HG02798 (cell line): ENCODE measurements at regions not wholly inside any gene's neighbourhood (a gene's known extent, or its start where the extent isn't known, plus 50 kb on each side); places are given as distances from the start of the nearest gene placed in this dataset.
A peak's percentile ranks its signal among the peaks of the same experiment; 100 is the strongest.
"Not testable (repeated sequence)": the region's sequence is repeated elsewhere in the genome, so short reads cannot be mapped to it uniquely, and the experiment has no call there.

Source experiments
- ATAC-seq: cut with Tn5 transposase; IDR thresholded peaks from one replicate; pipeline ENCODE4 v1.9.1; 2021; ENCODE audit warnings: mild to moderate bottlenecking; ENCODE audit not compliant: unreplicated experiment, poor library complexity

DNA sequence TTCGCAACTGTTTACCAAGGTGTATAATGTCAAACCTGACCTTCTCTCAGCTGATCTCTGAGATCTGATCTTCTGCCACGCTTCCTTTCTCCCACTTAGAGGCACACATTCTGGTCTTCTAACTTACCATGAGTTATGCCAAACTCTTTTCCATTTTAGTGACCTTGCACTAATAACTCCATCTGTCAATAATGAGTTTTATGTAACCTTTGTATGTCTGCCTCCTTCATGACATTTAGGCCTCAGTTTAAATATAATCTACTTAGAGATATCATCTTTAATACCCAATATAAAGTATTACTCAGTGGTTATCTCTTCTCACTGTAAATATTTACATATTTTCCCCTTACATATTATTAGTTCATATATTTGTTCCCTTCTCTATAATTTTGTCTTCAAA, 827.5 kb upstream of the PCDH20 start:
- no peak for ATAC-seq

DNA sequence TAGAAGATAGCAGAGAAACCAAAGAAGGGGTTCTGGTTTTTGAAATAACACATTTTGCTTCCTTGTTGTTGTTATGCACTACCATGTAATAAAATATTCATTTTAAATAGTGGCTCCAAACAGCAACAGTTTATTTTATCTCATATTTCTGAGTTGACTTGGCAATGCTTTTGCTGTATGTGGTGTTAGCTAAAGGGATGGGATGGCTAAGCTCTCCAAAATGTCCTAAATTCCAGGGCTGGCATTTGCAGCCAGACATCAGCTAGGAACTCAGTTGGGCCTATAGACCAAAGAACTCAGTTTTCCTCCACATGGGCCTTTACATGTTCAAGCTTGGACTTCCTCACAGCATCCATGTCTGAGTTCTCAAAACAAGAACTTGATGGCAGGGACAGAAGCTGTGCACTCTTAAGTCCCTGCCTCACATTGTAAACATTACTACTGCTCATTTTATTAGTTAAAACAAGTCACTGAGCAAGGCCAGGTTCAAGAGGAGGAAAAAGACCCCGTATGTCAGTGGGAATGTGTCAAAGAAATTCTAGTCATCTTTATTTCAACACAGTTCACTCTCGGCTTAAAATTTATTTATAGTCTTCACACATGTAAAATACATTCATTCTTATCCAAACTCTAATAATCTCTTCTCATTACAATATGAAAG, 819.3 kb upstream of the PCDH20 start:
- no peak for ATAC-seq

DNA sequence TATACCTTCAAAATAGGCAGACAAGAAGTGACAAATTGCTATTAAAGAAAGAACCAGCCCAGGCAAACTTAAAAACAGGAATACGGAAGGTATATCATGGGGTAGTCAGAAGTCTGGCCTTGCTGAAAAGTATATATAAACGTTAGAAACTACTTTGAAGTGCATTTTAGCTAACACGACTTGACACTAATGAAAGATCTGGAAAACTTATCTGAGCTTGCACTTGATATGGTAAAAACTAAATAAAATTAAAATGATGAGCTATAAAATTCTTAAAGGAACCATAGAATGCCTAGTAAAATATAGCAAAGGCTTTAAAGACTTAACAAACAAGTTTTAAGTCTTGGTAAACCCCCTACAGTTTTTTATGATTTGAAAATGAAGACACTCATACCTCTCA, 795.3 kb upstream of the PCDH20 start:
- ATAC-seq = no peak

DNA sequence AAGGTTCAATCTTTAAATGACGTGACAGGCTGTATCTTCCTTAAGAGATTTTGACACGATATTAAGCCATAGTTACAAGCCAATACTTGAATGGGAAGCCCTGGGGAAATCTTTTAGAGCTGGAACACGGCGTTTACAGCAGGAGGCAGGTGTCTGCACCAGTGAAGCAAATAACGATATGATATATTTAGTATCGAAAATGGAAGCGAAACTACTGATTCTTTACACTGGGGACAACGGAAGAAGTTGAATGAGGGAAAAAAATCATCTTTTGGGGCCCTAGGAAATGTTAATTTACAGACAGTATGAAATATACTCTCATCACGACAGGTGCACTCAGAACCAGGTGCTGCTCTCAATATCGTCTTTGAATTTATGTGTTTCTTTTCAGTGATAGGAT, 793.9 kb upstream of the PCDH20 start:
- ATAC-seq = peak; percentile 95

DNA sequence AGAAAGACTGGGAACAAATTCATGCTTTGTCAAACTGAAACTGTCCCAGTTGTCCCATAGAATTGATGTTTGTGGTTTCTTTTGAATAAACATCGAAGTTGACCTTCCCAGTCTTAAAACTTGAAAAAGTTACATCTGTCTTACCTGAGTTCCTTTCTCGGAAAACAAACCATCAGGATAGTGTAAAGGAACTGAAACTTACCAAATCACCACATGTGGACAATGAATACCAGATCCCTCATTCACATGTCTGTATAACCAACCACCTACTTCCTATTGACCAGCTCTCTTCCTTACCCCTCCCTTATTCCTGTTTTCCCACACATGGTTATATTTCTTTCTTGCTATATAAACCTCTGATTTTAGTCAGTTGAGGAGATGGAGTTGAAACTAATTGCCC, 791.7 kb upstream of the PCDH20 start:
- ATAC-seq = no peak

DNA sequence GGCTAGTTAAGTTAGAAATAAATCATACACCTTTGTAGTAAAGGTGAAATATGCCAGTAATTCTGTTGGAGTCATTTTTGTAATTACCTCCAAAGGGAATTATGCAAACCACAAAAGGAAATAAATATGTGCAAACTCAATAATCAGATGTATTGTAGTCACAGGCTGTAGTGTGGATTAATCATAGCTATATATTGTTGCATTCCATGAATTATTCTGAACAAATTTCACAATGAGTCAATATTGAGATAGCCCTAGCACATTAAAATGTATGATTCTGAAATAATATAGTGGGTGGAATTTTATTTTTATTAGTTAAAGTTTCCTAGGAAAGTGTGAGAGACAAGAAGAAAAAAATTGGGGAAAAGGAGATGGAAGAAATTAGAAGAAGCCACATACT, 790.5 kb upstream of the PCDH20 start:
- no peak for ATAC-seq

DNA sequence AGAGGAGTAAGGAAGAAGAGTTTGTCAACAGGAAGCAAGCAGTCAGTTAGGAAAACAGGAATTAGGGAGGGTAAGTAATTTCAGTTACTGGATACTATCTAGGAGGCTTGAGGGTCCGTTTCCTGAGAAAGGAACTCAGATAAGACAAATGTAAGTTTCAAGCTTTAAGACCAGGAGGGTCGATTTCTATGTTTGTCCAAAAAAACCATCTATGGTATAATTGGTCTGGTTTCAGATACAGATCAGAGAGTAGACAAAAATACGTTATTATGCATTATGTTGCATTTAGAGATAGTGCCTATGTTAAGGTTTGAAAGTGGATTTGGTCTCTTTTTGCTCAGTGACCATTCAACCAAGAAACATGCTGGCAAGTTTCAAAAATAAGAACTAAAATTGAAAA, 789.6 kb upstream of the PCDH20 start:
- no peak for ATAC-seq

DNA sequence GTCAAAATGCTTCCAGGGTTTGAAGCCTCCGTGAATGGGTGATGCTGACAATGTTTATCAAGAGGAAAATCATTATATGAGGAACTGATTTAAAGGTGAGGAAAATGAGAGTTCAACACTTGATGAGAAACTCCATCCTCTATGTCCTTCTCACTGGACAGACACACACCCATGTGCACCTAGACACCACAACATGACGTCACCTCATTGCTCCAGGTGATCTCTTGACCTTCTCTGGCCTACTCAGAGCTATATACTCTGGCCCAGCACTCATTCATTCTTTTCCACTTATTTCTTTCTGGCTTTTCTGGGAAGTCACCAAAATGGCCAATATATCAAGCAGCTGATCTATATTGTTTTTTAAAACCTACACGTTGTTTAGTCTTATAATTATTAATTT, 778.7 kb upstream of the PCDH20 start:
- ATAC-seq = no peak

DNA sequence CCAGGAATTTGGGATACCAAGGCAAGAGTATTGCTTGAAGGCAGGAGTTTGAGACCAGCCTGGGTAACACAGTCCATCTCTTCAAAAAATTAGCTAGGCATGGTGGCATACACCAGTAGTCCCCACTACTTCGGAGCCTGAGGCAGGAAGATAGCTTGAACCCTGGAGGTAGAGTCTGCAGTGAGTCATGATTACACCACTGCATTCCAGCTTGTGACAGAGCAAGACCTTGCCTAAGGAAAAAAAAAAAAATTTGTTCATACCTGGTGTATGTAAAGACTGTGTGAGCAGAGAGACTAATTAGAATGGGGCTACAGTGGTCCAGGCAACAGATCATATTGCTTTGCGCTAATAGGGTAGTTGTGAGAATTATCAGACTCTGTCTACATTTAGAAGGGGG, 778.3 kb upstream of the PCDH20 start:
- ATAC-seq = no peak

DNA sequence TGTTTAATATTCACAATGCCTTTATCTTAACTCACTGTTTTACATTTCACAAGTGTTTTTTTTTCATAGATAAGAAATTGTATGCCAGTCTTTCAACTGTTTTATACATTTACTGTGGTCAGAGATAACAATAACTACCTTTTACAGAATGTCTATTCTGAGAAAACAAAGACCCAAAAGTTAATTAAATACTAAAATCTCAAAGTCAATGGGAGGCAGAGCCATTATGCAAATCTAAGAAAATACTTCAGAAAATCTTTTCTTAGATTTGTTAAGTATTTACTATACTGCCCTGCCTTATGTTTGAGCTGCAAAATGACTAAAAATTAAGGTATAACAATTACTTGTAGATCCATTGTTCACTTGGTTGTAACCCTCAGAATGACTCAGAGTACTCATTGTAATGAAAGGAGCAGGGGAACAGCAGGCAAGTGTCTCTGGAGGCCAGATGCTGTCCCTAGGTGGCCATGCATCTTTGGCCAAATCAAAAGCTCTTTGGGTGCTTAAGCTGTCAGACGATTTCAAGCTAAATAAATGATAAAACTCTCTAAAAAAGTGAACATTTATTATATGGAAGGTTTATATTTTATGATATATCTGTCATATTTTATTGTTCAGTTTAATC, 770.1 kb upstream of the PCDH20 start:
- ATAC-seq = no peak

DNA sequence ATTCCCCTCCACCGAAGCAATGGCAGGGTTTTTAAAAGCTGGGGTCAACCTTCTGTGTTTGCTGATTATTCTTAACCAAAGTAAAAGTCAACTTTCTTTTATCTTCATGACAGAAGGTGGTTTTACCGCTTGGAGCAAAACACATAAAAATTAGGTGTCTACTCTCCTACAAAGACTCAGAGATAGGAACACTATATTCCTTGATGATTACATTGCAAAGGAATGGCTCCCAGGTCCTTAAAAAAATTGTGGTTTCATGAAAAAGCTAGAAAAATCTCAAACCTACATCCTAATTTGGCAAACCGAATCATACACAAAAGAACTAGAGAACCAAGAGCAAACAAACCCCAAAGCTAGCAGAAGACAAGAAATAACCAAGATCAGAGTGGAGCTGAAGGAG, 760.4 kb upstream of the PCDH20 start:
- no peak for ATAC-seq

DNA sequence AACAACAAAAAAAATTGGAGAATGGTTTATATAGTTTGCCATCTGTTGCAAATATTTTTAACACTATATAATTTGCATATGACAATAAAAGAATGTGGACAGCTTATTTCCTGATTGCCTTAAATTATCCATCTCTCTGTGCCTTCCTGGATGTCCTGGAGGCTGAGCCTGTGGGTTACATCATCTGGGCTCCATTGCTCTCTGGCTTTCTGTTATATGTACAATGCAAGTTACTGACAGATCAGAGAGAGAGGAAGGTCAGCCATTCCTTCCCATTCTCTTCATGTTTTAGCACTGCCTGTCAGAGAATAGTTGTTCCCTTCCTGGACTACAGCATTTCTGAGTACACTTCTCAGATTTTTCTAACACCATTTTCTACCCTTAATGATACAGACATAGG, 758.3 kb upstream of the PCDH20 start:
- ATAC-seq = no peak

DNA sequence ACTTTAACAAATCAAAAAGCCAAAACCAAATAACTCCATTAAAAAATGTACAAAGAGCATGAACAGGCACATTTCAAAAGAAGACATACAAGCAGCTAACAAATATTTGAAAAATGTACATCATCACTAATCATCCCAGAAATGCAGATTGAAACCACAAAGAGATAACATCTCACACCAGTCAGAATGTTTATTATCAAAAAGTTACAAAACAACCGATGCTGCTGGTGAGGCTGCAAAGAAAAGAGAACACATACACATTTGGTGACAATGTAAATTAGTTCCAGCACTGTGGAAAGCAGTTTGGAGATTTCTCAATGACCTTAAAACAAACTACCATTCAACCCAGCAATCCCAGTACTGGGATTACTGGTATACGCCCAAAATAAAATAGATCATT, 756.0 kb upstream of the PCDH20 start:
- ATAC-seq = no peak

DNA sequence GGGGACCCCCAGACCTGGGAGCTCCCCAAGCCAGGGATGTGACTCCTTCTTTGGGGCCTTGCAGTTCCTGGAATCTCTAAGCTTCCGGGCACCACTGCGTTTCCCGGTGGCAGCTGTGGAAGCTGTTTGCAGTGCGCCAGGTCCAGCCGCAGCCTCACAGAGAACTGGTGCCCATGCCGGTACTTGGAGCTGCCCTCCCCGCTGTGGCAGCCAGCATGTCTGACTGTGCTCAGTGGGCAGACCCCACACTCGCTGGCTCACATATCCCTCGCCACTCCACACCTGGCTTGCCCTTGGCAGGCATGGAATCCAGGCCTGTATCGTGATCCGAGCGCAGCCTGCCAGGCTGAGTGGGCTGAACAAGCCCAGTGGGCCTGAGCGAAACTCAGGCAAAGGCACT, 753.2 kb upstream of the PCDH20 start:
- no peak for ATAC-seq

DNA sequence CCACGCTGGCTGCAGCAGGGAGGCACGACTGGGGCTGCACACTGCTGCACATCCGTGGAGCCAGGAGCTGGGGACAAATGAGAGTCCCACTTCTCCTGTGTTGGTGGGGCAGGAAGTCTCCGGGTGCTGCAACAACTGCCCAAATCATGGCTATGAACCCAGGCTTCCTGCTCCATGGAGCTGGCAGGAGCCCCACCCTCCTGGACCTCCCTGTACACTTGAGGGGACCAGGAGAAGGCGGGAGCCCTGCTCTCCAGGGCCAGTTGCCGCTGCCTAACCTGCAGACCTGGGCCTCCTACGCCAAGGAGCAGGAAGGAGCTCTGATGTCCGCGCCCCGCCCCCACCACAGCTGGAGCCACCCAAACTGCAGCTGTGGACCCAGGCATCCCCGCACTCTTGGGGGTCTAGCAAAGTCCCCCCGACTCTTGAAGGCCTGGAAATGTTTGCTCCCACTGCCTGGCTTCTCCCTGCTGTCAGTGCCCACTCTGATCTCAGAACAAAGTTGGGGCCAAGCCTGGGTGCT, 752.1 kb upstream of the PCDH20 start:
- ATAC-seq = no peak

DNA sequence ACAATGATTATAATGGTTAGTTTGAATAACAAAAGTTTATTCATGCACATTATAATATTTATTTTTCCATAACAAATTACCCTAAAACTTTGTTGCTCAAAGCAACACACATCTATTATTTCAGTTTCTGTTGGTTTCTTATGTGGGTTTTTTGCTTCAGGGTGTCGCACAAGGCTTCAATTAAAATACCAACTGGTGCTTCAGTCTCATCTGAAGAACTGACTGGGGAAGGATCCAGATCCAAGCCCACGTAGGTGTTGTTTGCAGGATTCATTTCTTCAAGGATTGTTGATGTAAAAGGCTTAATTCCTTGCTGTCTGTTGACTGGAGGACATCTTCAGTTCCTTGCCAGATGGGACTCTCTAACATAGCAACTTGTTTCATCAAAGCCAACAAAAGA, 747.2 kb upstream of the PCDH20 start:
- no peak for ATAC-seq

DNA sequence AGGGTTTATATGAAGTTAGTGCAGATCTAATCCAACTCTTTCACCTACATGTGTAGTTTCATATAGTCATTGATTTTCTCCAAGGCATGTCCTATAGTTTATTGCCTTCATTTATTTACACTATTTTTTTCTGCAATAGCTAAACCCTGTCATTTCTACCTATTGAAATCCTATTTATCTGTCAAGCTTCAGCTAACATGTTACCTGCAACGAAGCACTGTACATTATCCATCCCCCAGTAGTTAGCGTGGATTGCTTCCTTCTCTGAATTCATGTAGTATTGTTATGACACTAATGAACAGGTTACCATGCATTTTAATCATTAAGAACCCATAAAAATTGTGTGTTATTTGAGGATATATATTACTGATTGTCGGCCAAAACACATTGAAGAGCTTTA, 742.9 kb upstream of the PCDH20 start:
- no peak for ATAC-seq

DNA sequence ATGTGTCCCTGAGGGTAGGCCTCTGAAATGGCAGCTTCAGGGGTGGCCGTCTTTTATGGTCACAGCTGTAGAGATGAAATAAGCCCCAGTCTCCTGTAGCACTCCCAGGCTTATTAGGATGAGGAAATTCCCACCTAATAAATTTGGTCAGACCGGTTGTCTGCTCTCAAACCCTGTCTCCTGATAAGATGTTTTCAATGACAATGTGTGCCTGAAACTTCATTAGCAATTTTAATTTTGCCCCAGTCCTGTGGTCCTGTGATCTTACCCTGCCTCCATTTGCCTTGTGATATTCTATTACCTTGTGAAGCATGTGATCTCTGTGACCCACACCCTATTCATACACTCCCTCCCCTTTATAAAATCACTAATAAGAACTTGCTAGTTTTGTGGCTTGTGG, 736.1 kb upstream of the PCDH20 start:
- not testable (repeated sequence) for ATAC-seq

DNA sequence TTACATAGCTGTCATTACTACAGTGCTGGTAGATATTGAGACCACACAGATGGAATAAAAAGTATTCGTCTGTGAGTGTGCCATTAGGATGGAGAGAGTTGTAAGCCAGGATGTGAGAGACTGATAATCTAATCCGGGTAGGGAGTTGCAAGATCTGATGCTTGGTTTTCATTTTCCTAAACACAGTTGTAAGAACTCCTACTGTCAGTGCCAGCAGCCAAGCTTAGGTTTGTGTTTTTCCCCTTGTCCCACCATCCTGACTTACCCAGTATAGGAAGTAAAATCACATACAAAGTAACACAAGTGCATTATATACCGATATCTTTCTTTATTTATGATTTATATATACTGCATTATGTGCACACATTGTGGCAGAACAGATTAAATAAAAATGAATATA, 726.4 kb upstream of the PCDH20 start:
- ATAC-seq = no peak

DNA sequence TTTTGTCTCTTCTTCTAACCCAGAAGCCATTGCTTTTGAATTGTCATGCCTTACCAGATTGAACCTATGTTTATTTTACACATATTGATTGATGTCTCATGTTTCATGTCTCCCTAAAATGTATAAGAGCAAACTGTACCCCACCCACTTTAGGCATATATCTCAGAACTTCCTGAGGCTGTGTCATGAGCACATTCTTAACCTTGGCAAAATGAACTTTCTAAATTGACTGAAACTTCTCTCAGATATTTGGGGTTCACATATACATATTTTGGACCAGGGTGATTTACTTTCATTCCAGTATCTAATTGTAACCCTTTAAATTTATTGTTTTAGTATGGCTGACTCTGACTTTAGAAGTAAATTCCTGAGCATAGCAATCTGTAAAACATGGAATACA, 723.9 kb upstream of the PCDH20 start:
- no peak for ATAC-seq

DNA sequence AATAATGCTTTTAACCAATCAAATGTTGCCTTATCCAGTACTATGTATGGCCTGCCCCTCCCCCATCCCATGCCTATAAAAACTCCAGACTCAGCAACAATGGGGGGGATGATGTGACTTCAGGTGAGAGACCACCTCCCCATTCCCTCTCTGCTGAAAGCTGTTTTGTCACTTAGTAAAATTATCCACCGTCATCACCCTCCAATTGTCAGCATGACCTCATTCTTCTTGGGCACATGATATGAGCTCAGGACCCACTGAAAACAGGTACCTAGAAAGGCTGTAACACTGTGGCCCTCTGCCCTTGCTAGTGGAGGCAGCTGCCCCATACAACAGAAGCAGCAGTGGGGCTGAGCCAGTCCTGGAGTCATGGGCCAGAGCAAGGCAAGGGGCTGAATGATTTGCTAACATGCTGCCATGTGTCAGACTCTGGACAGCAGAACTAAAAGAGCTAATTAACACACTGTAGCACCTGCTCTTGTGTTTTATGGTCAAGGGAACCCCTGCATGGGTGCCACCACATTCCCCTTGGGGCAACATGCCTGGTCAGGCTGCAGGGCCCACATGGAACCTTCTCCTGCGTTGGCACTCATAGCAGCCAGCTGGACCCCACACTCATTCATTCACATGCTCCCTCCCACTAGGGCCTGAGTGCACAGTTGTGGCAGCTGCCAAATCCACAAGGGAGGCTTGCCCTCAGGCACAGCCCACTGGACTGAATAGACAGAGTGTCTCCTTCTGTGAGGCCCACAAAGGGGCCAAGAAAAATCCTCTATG, 722.2 kb upstream of the PCDH20 start:
- ATAC-seq = no peak

DNA sequence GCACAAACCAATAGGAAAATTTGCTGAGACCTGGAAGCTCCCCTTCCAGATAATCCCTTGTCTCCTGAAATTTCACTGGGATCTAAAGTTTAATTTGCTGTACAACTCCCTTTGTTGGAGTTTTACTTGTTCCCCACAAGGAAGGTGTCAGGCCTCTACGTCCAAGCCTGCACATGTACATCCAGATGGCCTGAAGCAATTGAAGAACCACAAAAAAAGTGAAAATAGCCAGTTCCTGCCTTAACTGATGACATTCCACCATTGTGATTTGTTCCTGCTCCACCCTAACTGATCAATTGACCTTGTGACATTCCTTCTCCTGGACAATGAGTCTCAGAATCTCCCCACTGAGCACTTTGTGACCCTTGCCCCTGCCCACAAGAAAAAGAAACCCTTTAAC, 716.0 kb upstream of the PCDH20 start:
- ATAC-seq = no peak
